HepG2 (cell line): ENCODE measurements at regions not wholly inside any gene's neighbourhood (a gene's known extent, or its start where the extent isn't known, plus 50 kb on each side); places are given as distances from the start of the nearest gene placed in this dataset.
"Not testable (repeated sequence)": the region's sequence is repeated elsewhere in the genome, so short reads cannot be mapped to it uniquely, and the experiment has no call there.

Source experiments
- ATAC-seq: fragments of 200-7000 bp; cut with Tn5 transposase; 3 replicates; pipeline ENCODE4 v1.9.1; 2020; ENCODE audit warnings: mild to moderate bottlenecking, moderate library complexity
- BruUV-seq: library from RNA; stranded (reverse); fragments of 400-500 nt; replicated peaks from 2 replicates; lab custom pipeline; 2021; lab: Mats Ljungman, UMichigan
- CTCF ChIA-PET: fragments of 300-600 bp; formaldehyde crosslinking; extraction: SDS; loops from one replicate; lab custom pipeline; 2021; ENCODE audit warnings: low total read pairs, inconsistent platforms, low intra/inter-chr PET ratio; lab: Yijun Ruan, JAX
- POLR2A ChIA-PET: fragments of 350-600 bp; sonication (Branson Sonifier 250); formaldehyde crosslinking; loops from one replicate; lab custom pipeline; 2020; ENCODE audit warnings: antibody characterized with exemption, inconsistent platforms; lab: Yijun Ruan, JAX
- DNase-seq: peaks from one replicate; pipeline ENCODE4 v3.0.0-alpha.2; 2015; ENCODE audit warnings: low spot score
- FAIRE-seq: peaks from 3 replicates; lab custom pipeline; 2011; peaks lifted over from hg19 to GRCh38; lab: Jason Lieb, UNC
- H2AFZ ChIP-seq: one replicate; pipeline ENCODE4 v1.6.1; 2011; ENCODE audit warnings: low read length, inconsistent platforms
- H3K27ac ChIP-seq: fragments of 300-600 bp; 3 replicates; pipeline ENCODE4 v1.8.0; 2011; ENCODE audit warnings: mixed run types, mild to moderate bottlenecking, mixed read lengths, low read length, inconsistent platforms; ENCODE audit not compliant: insufficient read depth; ENCODE audit errors: extremely low read length
- H3K27me3 ChIP-seq, 2 experiments: fragments of 200-600 bp in 1 of 2; 2 replicates in 1 of 2; 3 replicates in 1 of 2; pipeline versions ENCODE4 v1.6.0 to v1.8.0; 2011; ENCODE audit warnings: low read length in 2 of 2, mild to moderate bottlenecking in 2 of 2, moderate library complexity in 2 of 2, inconsistent platforms in 1 of 2; ENCODE audit not compliant: insufficient read depth in 2 of 2, control insufficient read depth in 1 of 2
- H3K36me3 ChIP-seq, 2 experiments: fragments of 200-600 bp in 1 of 2; replicated peaks in 1 of 2; 2 replicates in 1 of 2; 3 replicates in 1 of 2; pipeline versions ENCODE4 v1.5.1 to v1.8.0; 2011; ENCODE audit warnings: low read length in 2 of 2, inconsistent platforms in 1 of 2; ENCODE audit not compliant: insufficient read depth in 2 of 2, control insufficient read depth in 1 of 2
- H3K4me1 ChIP-seq: 2 replicates; pipeline ENCODE4 v1.5.1; 2012; ENCODE audit warnings: low read length, inconsistent platforms; ENCODE audit not compliant: insufficient read depth
- H3K4me2 ChIP-seq: 2 replicates; pipeline ENCODE4 v1.6.0; 2011; ENCODE audit warnings: low read depth, low read length, inconsistent platforms
- H3K4me3 ChIP-seq, 3 experiments: fragments of 200-600 bp in 1 of 3; sonication (generic), shearing (Covaris generic) in 1 of 3; replicated peaks in 1 of 3; 2 replicates each; pipeline ENCODE4 v1.5.1; 2011 to 2016; ENCODE audit warnings: low read length in 3 of 3, inconsistent platforms in 2 of 3, low read depth in 2 of 3, mild to moderate bottlenecking in 2 of 3, control low read depth in 1 of 3, mixed read lengths in 1 of 3; ENCODE audit not compliant: insufficient read depth in 1 of 3
- H3K79me2 ChIP-seq: one replicate; pipeline ENCODE4 v1.6.1; 2011; ENCODE audit warnings: low read length, inconsistent platforms; ENCODE audit not compliant: insufficient read depth
- H3K9ac ChIP-seq: 2 replicates; pipeline ENCODE4 v1.6.0; 2011; ENCODE audit warnings: mild to moderate bottlenecking, low read depth, low read length, inconsistent platforms; ENCODE audit not compliant: insufficient read depth
- H3K9me3 ChIP-seq: 2 replicates; pipeline ENCODE4 v1.5.1; 2012; ENCODE audit warnings: mild to moderate bottlenecking, low read length
- H4K20me1 ChIP-seq: 2 replicates; pipeline ENCODE4 v1.6.0; 2011; ENCODE audit warnings: inconsistent platforms, mild to moderate bottlenecking, low read length, moderate library complexity; ENCODE audit not compliant: insufficient read depth
- HNRNPK ChIP-seq: fragments of 200-400 bp; formaldehyde crosslinking; IDR thresholded peaks from 2 replicates; pipeline ENCODE4 v1.6.1; 2018; ENCODE audit warnings: low read length, low read depth, moderate library complexity, mild to moderate bottlenecking; ENCODE audit not compliant: poor library complexity, severe bottlenecking
- MAF1 ChIP-seq: sonication (generic); formaldehyde crosslinking; IDR thresholded peaks from 2 replicates; pipeline ENCODE4 v1.5.0; 2020; ENCODE audit warnings: missing genetic modification reagents, borderline replicate concordance
- MED13 ChIP-seq: sonication (generic); formaldehyde crosslinking; IDR thresholded peaks from 2 replicates; pipeline ENCODE4 v1.5.0; 2020; ENCODE audit warnings: missing genetic modification reagents
- MTF1 ChIP-seq: sonication (generic); formaldehyde crosslinking; IDR thresholded peaks from 2 replicates; pipeline ENCODE4 v1.5.0; 2020; ENCODE audit warnings: missing genetic modification reagents
- MXI1 ChIP-seq: IDR thresholded peaks from 3 replicates; pipeline ENCODE4 v1.6.1; 2012; ENCODE audit warnings: low read depth, low read length, inconsistent platforms, borderline replicate concordance
- SIN3A ChIP-seq: IDR thresholded peaks from 2 replicates; pipeline ENCODE4 v1.6.1; 2011; ENCODE audit warnings: low read depth, mild to moderate bottlenecking, control low read depth, low read length, borderline replicate concordance
- SMARCC2 ChIP-seq: fragments of 450-650 bp; IDR thresholded peaks from 2 replicates; pipeline ENCODE4 v1.6.1; 2017; ENCODE audit warnings: antibody characterized with exemption, mild to moderate bottlenecking
- SMARCE1 ChIP-seq: fragments of 450-650 bp; IDR thresholded peaks from 2 replicates; pipeline ENCODE4 v1.6.1; 2017; ENCODE audit warnings: borderline replicate concordance
- SMYD3 ChIP-seq: sonication (generic); formaldehyde crosslinking; IDR thresholded peaks from 2 replicates; pipeline ENCODE4 v1.8.1; 2023; ENCODE audit warnings: mild to moderate bottlenecking, missing genetic modification reagents
- ZBTB3 ChIP-seq: sonication (generic); formaldehyde crosslinking; IDR thresholded peaks from 2 replicates; pipeline ENCODE4 v1.4.0; 2020; ENCODE audit warnings: low read depth, mild to moderate bottlenecking, moderate library complexity, missing genetic modification reagents, borderline replicate concordance
- ZC3H13 ChIP-seq: sonication (generic); formaldehyde crosslinking; IDR thresholded peaks from 2 replicates; pipeline ENCODE4 v1.8.1; 2023; ENCODE audit warnings: mild to moderate bottlenecking, missing genetic modification reagents, moderate library complexity
- ZNF20 ChIP-seq: sonication (generic); formaldehyde crosslinking; IDR thresholded peaks from 2 replicates; pipeline ENCODE4 v1.4.0; 2020; ENCODE audit warnings: mild to moderate bottlenecking, moderate library complexity, missing genetic modification reagents
- ZNF747 ChIP-seq: sonication (generic); formaldehyde crosslinking; IDR thresholded peaks from 2 replicates; pipeline ENCODE4 v1.8.1; 2023; ENCODE audit warnings: missing genetic modification reagents, mild to moderate bottlenecking, borderline replicate concordance
- WGBS: methylation state at CpG from one replicate; pipeline ENCODE4 v1.1.6; 2017; ENCODE audit warnings: low lambda C conversion rate; 5-methylcytosine and 5-hydroxymethylcytosine counted together
- in situ Hi-C: cut with HindIII; loops from 2 replicates; pipeline ENCODE4 v1.10.0; 2017; ENCODE audit warnings: low pct_unique_long_range_greater_than_20kb; ENCODE audit not compliant: extremely low pct_ligation_motif_present
- intact Hi-C: fragments of 100-400 bp; cut with micrococcal nuclease; formaldehyde crosslinking; loops from one replicate; pipeline ENCODE4 v1.10.0; 2022; ENCODE audit not compliant: unreplicated experiment
- TF ChIP-seq, protein P1 (sequence below): sonication (generic); formaldehyde crosslinking; IDR thresholded peaks from 2 replicates; pipeline ENCODE4 v1.5.0; 2020; ENCODE audit warnings: mild to moderate bottlenecking, missing genetic modification reagents
- TF ChIP-seq, protein P2 (sequence below): sonication (generic); formaldehyde crosslinking; IDR thresholded peaks from 2 replicates; pipeline ENCODE4 v1.4.0; 2020; ENCODE audit warnings: missing genetic modification reagents

GRCh38 chr15:22259151-22259750 is 178.9 kb downstream of the OR4M2 start:
- H3K4me2 ChIP-seq, H3K79me2 ChIP-seq, ATAC-seq, H3K9me3 ChIP-seq, intact Hi-C loops, CTCF ChIA-PET, H3K9ac ChIP-seq, DNase-seq, BruUV-seq, H4K20me1 ChIP-seq, POLR2A ChIA-PET, H3K4me3 ChIP-seq, H2AFZ ChIP-seq, H3K27me3 ChIP-seq, in situ Hi-C loops, H3K27ac ChIP-seq, FAIRE-seq, H3K4me1 ChIP-seq, H3K36me3 ChIP-seq: not testable (repeated sequence)
- WGBS = 65% methylated on average over 12 of the region's 37 CpGs

- H3K27ac ChIP-seq = no peak overlapping the region
- in situ Hi-C loops (no loop called here), intact Hi-C loops (no loop called here)
- FAIRE-seq (peak; percentile 8), ATAC-seq (no peak), DNase-seq (no peak)
- WGBS = 7% methylated on average over 7 of the region's 7 CpGs
- no peak overlapping the region for H3K4me3 ChIP-seq
- no peaks in the 10 kb centered on the region for H3K36me3 ChIP-seq
- ChIA-PET CTCF (no interaction called here), POLR2A (no interaction called here)
- no peaks in the 10 kb centered on the region; a peak in 1 of 5 replicates for H3K27me3 ChIP-seq
- no peak overlapping the region for H3K9ac ChIP-seq
- H3K4me2 ChIP-seq = no peak overlapping the region
- TF ChIP-seq ZNF747 (CRISPR knock-in tag) (no peak), HNRNPK (no peak), MXI1 (no peak), ZBTB3 (no peak), SIN3A (no peak), SMARCC2 (no peak), ZNF20 (CRISPR knock-in tag) (no peak), SMARCE1 (no peak), MAF1 (no peak), MED13 (no peak), SMYD3 (CRISPR knock-in tag) (no peak), MTF1 (CRISPR knock-in tag) (no peak), ZC3H13 (no peak)
- TF ChIP-seq, protein P1, sequence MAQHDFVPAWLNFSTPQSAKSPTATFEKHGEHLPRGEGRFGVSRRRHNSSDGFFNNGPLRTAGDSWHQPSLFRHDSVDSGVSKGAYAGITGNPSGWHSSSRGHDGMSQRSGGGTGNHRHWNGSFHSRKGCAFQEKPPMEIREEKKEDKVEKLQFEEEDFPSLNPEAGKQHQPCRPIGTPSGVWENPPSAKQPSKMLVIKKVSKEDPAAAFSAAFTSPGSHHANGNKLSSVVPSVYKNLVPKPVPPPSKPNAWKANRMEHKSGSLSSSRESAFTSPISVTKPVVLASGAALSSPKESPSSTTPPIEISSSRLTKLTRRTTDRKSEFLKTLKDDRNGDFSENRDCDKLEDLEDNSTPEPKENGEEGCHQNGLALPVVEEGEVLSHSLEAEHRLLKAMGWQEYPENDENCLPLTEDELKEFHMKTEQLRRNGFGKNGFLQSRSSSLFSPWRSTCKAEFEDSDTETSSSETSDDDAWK (CRISPR knock-in tag) = no peak
- TF ChIP-seq, protein P2, sequence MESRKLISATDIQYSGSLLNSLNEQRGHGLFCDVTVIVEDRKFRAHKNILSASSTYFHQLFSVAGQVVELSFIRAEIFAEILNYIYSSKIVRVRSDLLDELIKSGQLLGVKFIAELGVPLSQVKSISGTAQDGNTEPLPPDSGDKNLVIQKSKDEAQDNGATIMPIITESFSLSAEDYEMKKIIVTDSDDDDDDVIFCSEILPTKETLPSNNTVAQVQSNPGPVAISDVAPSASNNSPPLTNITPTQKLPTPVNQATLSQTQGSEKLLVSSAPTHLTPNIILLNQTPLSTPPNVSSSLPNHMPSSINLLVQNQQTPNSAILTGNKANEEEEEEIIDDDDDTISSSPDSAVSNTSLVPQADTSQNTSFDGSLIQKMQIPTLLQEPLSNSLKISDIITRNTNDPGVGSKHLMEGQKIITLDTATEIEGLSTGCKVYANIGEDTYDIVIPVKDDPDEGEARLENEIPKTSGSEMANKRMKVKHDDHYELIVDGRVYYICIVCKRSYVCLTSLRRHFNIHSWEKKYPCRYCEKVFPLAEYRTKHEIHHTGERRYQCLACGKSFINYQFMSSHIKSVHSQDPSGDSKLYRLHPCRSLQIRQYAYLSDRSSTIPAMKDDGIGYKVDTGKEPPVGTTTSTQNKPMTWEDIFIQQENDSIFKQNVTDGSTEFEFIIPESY (CRISPR knock-in tag) = no peak
- no peaks in the 10 kb centered on the region for H3K79me2 ChIP-seq
- no peaks in the 10 kb centered on the region for H4K20me1 ChIP-seq
- BruUV-seq = no TSS peak
- H3K4me1 ChIP-seq = no peaks in the 10 kb centered on the region
- no peaks in the 10 kb centered on the region for H3K9me3 ChIP-seq
- H2AFZ ChIP-seq = no peak overlapping the region
Measured at GRCh38 chr15:22259881-22260421, 179.6 kb downstream of the OR4M2 start.
